SK-N-MC (cell line): ENCODE measurements at regions not wholly inside any gene's neighbourhood (a gene's known extent, or its start where the extent isn't known, plus 50 kb on each side); places are given as distances from the start of the nearest gene placed in this dataset.

Source experiments
- EZH2 ChIP-seq: fragments of 200-600 bp; sonication (generic); IDR thresholded peaks from one replicate; pipeline ENCODE4 v1.6.1; 2017; ENCODE audit warnings: antibody characterized with exemption
- FOXP2 ChIP-seq: optimal IDR thresholded peaks from 2 replicates; pipeline ENCODE3; 2011; ENCODE audit warnings: mild to moderate bottlenecking, moderate library complexity; ENCODE audit not compliant: insufficient read depth; ENCODE audit errors: extremely low read length, control extremely low read depth

- no peak for TF ChIP-seq FOXP2
- no peak for TF ChIP-seq EZH2
Observed at GRCh38 chr6:26754212-26754611, 94.7 kb upstream of the ZNF322 start.
